Cardiac muscle cell (in vitro differentiated cells and primary cell): ENCODE measurements at regions not wholly inside any gene's neighbourhood (a gene's known extent, or its start where the extent isn't known, plus 50 kb on each side); places are given as distances from the start of the nearest gene placed in this dataset.

Experiments used
- DNase-seq, 2 donors: peaks; one replicate each; pipeline versions ENCODE4 v3.0.0 to v3.0.0-alpha.2; 2010 to 2017; ENCODE audit warnings: low read depth in 1 of 2, low spot score in 1 of 2
- H3K27ac ChIP-seq: fragments of 200-600 bp; sonication (generic); 2 replicates; pipeline ENCODE4 v1.5.1; 2016
- H3K27me3 ChIP-seq: fragments of 200-600 bp; sonication (generic); 2 replicates; pipeline ENCODE4 v1.6.0; 2016; ENCODE audit warnings: control low read depth
- H3K36me3 ChIP-seq: fragments of 200-600 bp; sonication (generic); 2 replicates; pipeline ENCODE4 v1.5.1; 2016; ENCODE audit warnings: control low read depth
- H3K4me1 ChIP-seq: fragments of 200-600 bp; sonication (generic); 2 replicates; pipeline ENCODE4 v1.8.1; 2017; ENCODE audit warnings: low read depth, mild to moderate bottlenecking, mixed run types
- H3K4me3 ChIP-seq: fragments of 200-600 bp; sonication (generic); 2 replicates; pipeline ENCODE4 v1.5.1; 2016; ENCODE audit warnings: mild to moderate bottlenecking
- H3K9me3 ChIP-seq: fragments of 200-600 bp; sonication (generic); 2 replicates; pipeline ENCODE4 v1.5.1; 2017; ENCODE audit warnings: low read depth, mild to moderate bottlenecking, control low read depth
- CTCF ChIP-seq: IDR thresholded peaks from 2 replicates; pipeline ENCODE4 v1.5.1; 2012; ENCODE audit warnings: low read depth, mild to moderate bottlenecking, low read length

GRCh38 chr1:222462601-222463000, 85.3 kb downstream of the HHIPL2 start:
- Histone ChIP-seq H3K9me3 (no peaks in the 10 kb centered on the region), H3K4me1 (peaks cover 3% of the 10 kb centered on the region), H3K27me3 (no peaks in the 10 kb centered on the region), H3K4me3 (no peak overlapping the region), H3K36me3 (no peaks in the 10 kb centered on the region), H3K27ac (no peak overlapping the region)
- no peak for DNase-seq
- TF ChIP-seq CTCF: no peak

- H3K9me3 ChIP-seq: no peaks in the 10 kb centered on the region
- peaks cover 3% of the 10 kb centered on the region for H3K4me1 ChIP-seq
- no peak overlapping the region for H3K4me3 ChIP-seq
- no peaks in the 10 kb centered on the region for H3K27me3 ChIP-seq
- no peak for DNase-seq
- H3K36me3 ChIP-seq: no peaks in the 10 kb centered on the region
- no peak overlapping the region for H3K27ac ChIP-seq
- no peak for TF ChIP-seq CTCF
These were observed 86.0 kb downstream of the HHIPL2 start for GRCh38 chr1:222461941-222462340.

GRCh38 chr1:222459652-222460051, 88.3 kb downstream of the HHIPL2 start:
- no peak for DNase-seq
- TF ChIP-seq CTCF: no peak
- H3K4me1 ChIP-seq: no peaks in the 10 kb centered on the region
- H3K36me3 ChIP-seq: no peaks in the 10 kb centered on the region
- no peaks in the 10 kb centered on the region for H3K9me3 ChIP-seq
- no peak overlapping the region for H3K27ac ChIP-seq
- no peaks in the 10 kb centered on the region for H3K27me3 ChIP-seq
- H3K4me3 ChIP-seq: no peak overlapping the region

DNA sequence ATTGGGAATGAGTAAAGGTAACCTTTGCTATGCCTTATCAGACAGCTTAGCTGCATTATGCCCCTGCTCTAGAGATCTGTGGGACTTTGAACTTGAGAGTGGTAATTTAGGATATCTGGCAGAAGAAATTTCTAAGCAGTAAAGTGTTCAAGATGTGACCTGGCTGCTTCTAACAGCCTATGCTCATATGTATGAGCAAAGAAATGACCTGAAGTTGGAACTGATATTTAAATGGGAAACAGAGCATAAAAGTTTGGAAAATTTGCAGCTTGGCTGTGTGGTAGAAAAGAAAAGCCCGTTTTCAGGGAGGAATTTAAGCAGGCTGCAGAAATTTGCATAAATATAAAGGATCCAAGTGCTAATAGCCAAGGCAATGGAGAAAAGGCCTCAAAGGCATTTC, 90.4 kb downstream of the HHIPL2 start:
- no peaks in the 10 kb centered on the region for H3K27me3 ChIP-seq

DNA sequence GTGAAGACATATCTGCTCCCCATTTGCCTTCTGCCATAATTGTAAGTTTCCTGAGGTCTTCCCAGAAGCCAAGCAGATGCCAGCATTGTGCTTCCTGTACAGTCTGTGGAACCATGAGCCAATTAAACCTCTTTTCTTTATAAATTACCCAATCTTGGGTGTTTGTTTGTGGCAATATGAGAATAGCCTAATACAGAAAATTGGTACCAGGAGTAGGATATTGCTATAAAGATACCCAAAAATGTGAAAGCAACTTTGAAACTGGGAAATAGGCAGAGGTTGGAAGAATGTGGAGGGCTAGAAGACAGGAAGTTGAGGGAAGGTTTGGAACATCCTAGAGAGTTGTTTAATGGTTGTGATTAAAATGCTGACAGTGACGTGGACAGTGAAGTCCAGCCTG, 90.8 kb downstream of the HHIPL2 start:
- Histone ChIP-seq H3K36me3 (no peaks in the 10 kb centered on the region), H3K27ac (no peak overlapping the region), H3K4me1 (no peaks in the 10 kb centered on the region), H3K4me3 (no peak overlapping the region), H3K9me3 (no peaks in the 10 kb centered on the region), H3K27me3 (no peaks in the 10 kb centered on the region)
- TF ChIP-seq CTCF: no peak
- DNase-seq: no peak

More for the DNA sequence above, 90.4 kb downstream of the HHIPL2 start:
- H3K4me1 ChIP-seq: no peaks in the 10 kb centered on the region
- H3K36me3 ChIP-seq: no peaks in the 10 kb centered on the region
- TF ChIP-seq CTCF: no peak
- H3K27ac ChIP-seq: no peak overlapping the region
- no peaks in the 10 kb centered on the region for H3K9me3 ChIP-seq
- no peak for DNase-seq
- no peak overlapping the region for H3K4me3 ChIP-seq
